MCF 10A (cell line): ENCODE measurements at regions not wholly inside any gene's neighbourhood (a gene's known extent, or its start where the extent isn't known, plus 50 kb on each side); places are given as distances from the start of the nearest gene placed in this dataset.

ENCODE experiments used
- BruUV-seq: library from RNA; stranded (reverse); fragments of 400-500 nt; replicated peaks from 2 replicates; lab custom pipeline; 2021; lab: Mats Ljungman, UMichigan
- CTCF ChIA-PET: fragments of 300-600 bp; sonication (Branson Sonifier 250); formaldehyde crosslinking; extraction: SDS; loops from one replicate; lab custom pipeline; 2021; ENCODE audit warnings: antibody characterized with exemption, inconsistent platforms; lab: Yijun Ruan, JAX
- POLR2A ChIA-PET: fragments of 300-600, 350-650 bp; sonication (Branson Sonifier 250); formaldehyde crosslinking; extraction: SDS; loops from one replicate; lab custom pipeline; 2020; ENCODE audit warnings: antibody characterized with exemption, inconsistent platforms; lab: Yijun Ruan, JAX
- DNase-seq: peaks from one replicate; pipeline ENCODE4 v3.0.0-alpha.2; 2018; ENCODE audit not compliant: unreplicated experiment
- H3K27ac Mint-ChIP-seq: one replicate; pipeline ENCODE4 v1.8.0; 2022; ENCODE audit warnings: mild to moderate bottlenecking, low read depth, mixed read lengths; ENCODE audit not compliant: unreplicated experiment
- H3K27me3 Mint-ChIP-seq: one replicate; pipeline ENCODE4 v1.8.0; 2022; ENCODE audit warnings: mixed read lengths; ENCODE audit not compliant: insufficient read depth, unreplicated experiment
- H3K36me3 Mint-ChIP-seq: one replicate; pipeline ENCODE4 v1.8.0; 2022; ENCODE audit warnings: mild to moderate bottlenecking, moderate library complexity, mixed read lengths; ENCODE audit not compliant: insufficient read depth, unreplicated experiment
- H3K4me1 Mint-ChIP-seq: one replicate; pipeline ENCODE4 v1.8.0; 2022; ENCODE audit warnings: mixed read lengths; ENCODE audit not compliant: insufficient read depth, unreplicated experiment
- H3K4me3 Mint-ChIP-seq: one replicate; pipeline ENCODE4 v1.8.0; 2022; ENCODE audit warnings: mild to moderate bottlenecking, moderate library complexity, mixed read lengths; ENCODE audit not compliant: unreplicated experiment
- H3K9me3 Mint-ChIP-seq: one replicate; pipeline ENCODE4 v1.8.0; 2022; ENCODE audit warnings: mixed read lengths; ENCODE audit not compliant: unreplicated experiment
- intact Hi-C: fragments of 100-400 bp; cut with micrococcal nuclease; formaldehyde crosslinking; loops from 2 replicates; pipeline ENCODE4 v1.14.1; 2022
- TF ChIP-seq, protein P1 (sequence below): fragments of 200-600 bp; IDR thresholded peaks from one replicate; pipeline ENCODE4 v1.8.0; 2022; ENCODE audit warnings: antibody characterized with exemption, mild to moderate bottlenecking; ENCODE audit not compliant: unreplicated experiment

GRCh38 chr6:105603788-105604586 lies 201.1 kb upstream of the PREP start:
- no peak overlapping the region for H3K4me3 Mint-ChIP-seq
- H3K36me3 Mint-ChIP-seq = peaks cover 7% of the 10 kb centered on the region
- no peak for DNase-seq
- intact Hi-C loops = loop anchor here (5.0 kb wide), 4 partner anchors 128 to 698 kb away; no protein-coding TSS in a partner anchor
- CTCF ChIA-PET = interaction anchor here (0.7 kb wide), 1 partner anchor 698 kb away, joined by 4 read pairs; no protein-coding TSS in a partner anchor
- POLR2A ChIA-PET = interaction anchor here (0.6 to 5.0 kb wide), 8 partner anchors 8 to 483 kb away, joined by 3 to 40 read pairs (median 9); partner anchors contain the start of gene PRDM1
- no peaks in the 10 kb centered on the region for H3K27me3 Mint-ChIP-seq
- TF ChIP-seq, protein P1, sequence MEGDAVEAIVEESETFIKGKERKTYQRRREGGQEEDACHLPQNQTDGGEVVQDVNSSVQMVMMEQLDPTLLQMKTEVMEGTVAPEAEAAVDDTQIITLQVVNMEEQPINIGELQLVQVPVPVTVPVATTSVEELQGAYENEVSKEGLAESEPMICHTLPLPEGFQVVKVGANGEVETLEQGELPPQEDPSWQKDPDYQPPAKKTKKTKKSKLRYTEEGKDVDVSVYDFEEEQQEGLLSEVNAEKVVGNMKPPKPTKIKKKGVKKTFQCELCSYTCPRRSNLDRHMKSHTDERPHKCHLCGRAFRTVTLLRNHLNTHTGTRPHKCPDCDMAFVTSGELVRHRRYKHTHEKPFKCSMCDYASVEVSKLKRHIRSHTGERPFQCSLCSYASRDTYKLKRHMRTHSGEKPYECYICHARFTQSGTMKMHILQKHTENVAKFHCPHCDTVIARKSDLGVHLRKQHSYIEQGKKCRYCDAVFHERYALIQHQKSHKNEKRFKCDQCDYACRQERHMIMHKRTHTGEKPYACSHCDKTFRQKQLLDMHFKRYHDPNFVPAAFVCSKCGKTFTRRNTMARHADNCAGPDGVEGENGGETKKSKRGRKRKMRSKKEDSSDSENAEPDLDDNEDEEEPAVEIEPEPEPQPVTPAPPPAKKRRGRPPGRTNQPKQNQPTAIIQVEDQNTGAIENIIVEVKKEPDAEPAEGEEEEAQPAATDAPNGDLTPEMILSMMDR = no peak
- no TSS peak for BruUV-seq
- H3K4me1 Mint-ChIP-seq = peaks cover 30% of the 10 kb centered on the region
- no peaks in the 10 kb centered on the region for H3K9me3 Mint-ChIP-seq
- H3K27ac Mint-ChIP-seq = peak overlapping the region; percentile 54

GRCh38 chr6:105601541-105602236 lies 198.8 kb upstream of the PREP start:
- ChIA-PET POLR2A (interaction anchor here (0.5 to 5.0 kb wide), 35 partner anchors 8 to 724 kb away, joined by 3 to 40 read pairs (median 4); partner anchors contain the start of genes ATG5 and PRDM1), CTCF (interaction anchor here (0.7 to 1.4 kb wide), 3 partner anchors 15 to 621 kb away, joined by 3 to 4 read pairs (median 4); no protein-coding TSS in a partner anchor)
- DNase-seq = peak; percentile 99
- Mint-ChIP-seq H3K27ac (peak overlapping the region; percentile 98), H3K36me3 (peaks cover 7% of the 10 kb centered on the region), H3K27me3 (no peaks in the 10 kb centered on the region), H3K4me3 (peak overlapping the region; percentile 56), H3K9me3 (no peaks in the 10 kb centered on the region), H3K4me1 (peaks cover 38% of the 10 kb centered on the region)
- no TSS peak for BruUV-seq
- intact Hi-C loops = loop anchor here (1.0 to 5.0 kb wide), 8 partner anchors 75 to 701 kb away; partner anchors contain the start of gene PRDM1
- TF ChIP-seq, protein P1 = no peak

GRCh38 chr6:105600336-105601260 lies 197.7 kb upstream of the PREP start:
- intact Hi-C loops = loop anchor here (1.0 to 5.0 kb wide), 8 partner anchors 74 to 702 kb away; partner anchors contain the start of gene PRDM1
- Mint-ChIP-seq H3K4me3 (peak overlapping the region; percentile 56), H3K27me3 (no peaks in the 10 kb centered on the region), H3K27ac (peak overlapping the region; percentile 98), H3K4me1 (peaks cover 48% of the 10 kb centered on the region), H3K36me3 (peaks cover 7% of the 10 kb centered on the region), H3K9me3 (no peaks in the 10 kb centered on the region)
- TF ChIP-seq, protein P1 = no peak
- BruUV-seq = TSS peak; percentile 88
- POLR2A ChIA-PET = interaction anchor here (0.6 to 5.0 kb wide), 26 partner anchors 7 to 725 kb away, joined by 3 to 40 read pairs (median 5); partner anchors contain the start of genes ATG5 and PRDM1
- CTCF ChIA-PET = interaction anchor here (0.7 to 1.4 kb wide), 3 partner anchors 11 to 98 kb away, joined by 3 to 4 read pairs (median 3); no protein-coding TSS in a partner anchor
- DNase-seq = peak; percentile 94
